DMS79 (cell line): ENCODE measurements at regions not wholly inside any gene's neighbourhood (a gene's known extent, or its start where the extent isn't known, plus 50 kb on each side); places are given as distances from the start of the nearest gene placed in this dataset.

Source experiments
- DNase-seq: peaks from one replicate; lab custom pipeline; 2025; lab: John Stamatoyannopoulos, UW

GRCh38 chr11:42195289-42196013 is 736.0 kb upstream of the LRRC4C start:
- DNase-seq: no peak

- no peak for DNase-seq
Measured at GRCh38 chr11:42200311-42200710, 740.9 kb upstream of the LRRC4C start.

GRCh38 chr11:42201603-42202148 is 742.2 kb upstream of the LRRC4C start:
- DNase-seq: no peak

GRCh38 chr11:42205518-42205917 is 746.1 kb upstream of the LRRC4C start:
- DNase-seq: no peak

- DNase-seq: no peak
Measured at GRCh38 chr11:42225664-42226063, 766.2 kb upstream of the LRRC4C start.

GRCh38 chr11:42232673-42233072 is 773.2 kb upstream of the LRRC4C start:
- DNase-seq: no peak

- DNase-seq: no peak
Measured at GRCh38 chr11:42234451-42234951, 775.0 kb upstream of the LRRC4C start.

GRCh38 chr11:42237701-42238235 is 778.3 kb upstream of the LRRC4C start:
- DNase-seq: no peak

GRCh38 chr11:42239188-42239587 is 779.7 kb upstream of the LRRC4C start:
- DNase-seq: no peak

GRCh38 chr11:42243385-42243784 is 783.9 kb upstream of the LRRC4C start:
- DNase-seq: no peak

- no peak for DNase-seq
Measured at GRCh38 chr11:42244376-42244775, 784.9 kb upstream of the LRRC4C start.

- DNase-seq: no peak
Measured at GRCh38 chr11:42249401-42249800, 789.9 kb upstream of the LRRC4C start.

GRCh38 chr11:42249956-42250355 is 790.5 kb upstream of the LRRC4C start:
- DNase-seq: no peak

- DNase-seq: no peak
Measured at GRCh38 chr11:42251984-42252383, 792.5 kb upstream of the LRRC4C start.

- no peak for DNase-seq
Measured at GRCh38 chr11:42253156-42253555, 793.7 kb upstream of the LRRC4C start.

GRCh38 chr11:42255906-42256305 is 796.5 kb upstream of the LRRC4C start:
- DNase-seq: no peak

- no peak for DNase-seq
Measured at GRCh38 chr11:42257534-42257933, 798.1 kb upstream of the LRRC4C start.

GRCh38 chr11:42265072-42265471 is 805.6 kb upstream of the LRRC4C start:
- DNase-seq: no peak

GRCh38 chr11:42271306-42271705 is 811.9 kb upstream of the LRRC4C start:
- DNase-seq: no peak

- DNase-seq: no peak
Measured at GRCh38 chr11:42273977-42274376, 814.5 kb upstream of the LRRC4C start.

GRCh38 chr11:42296910-42297309 is 837.5 kb upstream of the LRRC4C start:
- DNase-seq: no peak

GRCh38 chr11:42299780-42300179 is 840.3 kb upstream of the LRRC4C start:
- no peak for DNase-seq

GRCh38 chr11:42301777-42302176 is 842.3 kb upstream of the LRRC4C start:
- no peak for DNase-seq

GRCh38 chr11:42311514-42311913 is 852.1 kb upstream of the LRRC4C start:
- no peak for DNase-seq
